IPS-15b (cell line): ENCODE measurements at regions not wholly inside any gene's neighbourhood (a gene's known extent, or its start where the extent isn't known, plus 50 kb on each side); places are given as distances from the start of the nearest gene placed in this dataset.

Source experiments
- H3K27me3 ChIP-seq: one replicate; pipeline ENCODE4 v1.6.1; 2013; ENCODE audit warnings: low read length; ENCODE audit not compliant: control insufficient read depth, insufficient read depth
- H3K36me3 ChIP-seq: one replicate; pipeline ENCODE4 v1.6.1; 2013; ENCODE audit warnings: low read length; ENCODE audit not compliant: control insufficient read depth, insufficient read depth
- H3K4me1 ChIP-seq: one replicate; pipeline ENCODE4 v1.6.1; 2013; ENCODE audit warnings: mild to moderate bottlenecking, low read length; ENCODE audit not compliant: control insufficient read depth, insufficient read depth
- H3K4me3 ChIP-seq: one replicate; pipeline ENCODE4 v1.5.1; 2013; ENCODE audit warnings: low read depth, low read length
- H3K9ac ChIP-seq: one replicate; pipeline ENCODE4 v1.6.1; 2013; ENCODE audit warnings: low read depth, mild to moderate bottlenecking, low read length
- H3K9me3 ChIP-seq: one replicate; pipeline ENCODE4 v1.6.1; 2013; ENCODE audit warnings: mild to moderate bottlenecking, low read length; ENCODE audit not compliant: control insufficient read depth, insufficient read depth

DNA sequence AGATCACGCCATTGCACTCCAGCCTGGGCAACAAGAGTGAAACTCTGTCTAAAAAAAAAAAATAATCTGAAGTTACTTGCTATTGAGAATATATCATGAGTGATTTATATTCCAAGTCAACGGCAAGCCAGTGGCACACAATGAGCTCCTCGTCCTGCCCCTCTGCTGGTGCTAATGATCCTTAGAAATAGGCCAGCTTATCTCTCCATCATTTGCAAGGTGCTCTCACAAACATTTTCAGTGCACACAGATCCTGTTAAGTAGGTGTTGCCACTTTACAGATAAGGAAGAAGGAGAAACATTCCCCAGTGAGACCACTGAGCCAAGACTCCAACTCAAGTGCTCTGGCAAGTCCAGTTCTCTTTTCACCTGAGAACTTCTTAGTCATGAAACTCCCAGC is 91.3 kb upstream of the GPR45 start:
- no peak overlapping the region for H3K4me3 ChIP-seq
- H3K27me3 ChIP-seq = peaks cover 2% of the 10 kb centered on the region
- H3K9me3 ChIP-seq = no peaks in the 10 kb centered on the region
- H3K36me3 ChIP-seq = no peaks in the 10 kb centered on the region
- no peak overlapping the region for H3K9ac ChIP-seq
- H3K4me1 ChIP-seq = no peaks in the 10 kb centered on the region

DNA sequence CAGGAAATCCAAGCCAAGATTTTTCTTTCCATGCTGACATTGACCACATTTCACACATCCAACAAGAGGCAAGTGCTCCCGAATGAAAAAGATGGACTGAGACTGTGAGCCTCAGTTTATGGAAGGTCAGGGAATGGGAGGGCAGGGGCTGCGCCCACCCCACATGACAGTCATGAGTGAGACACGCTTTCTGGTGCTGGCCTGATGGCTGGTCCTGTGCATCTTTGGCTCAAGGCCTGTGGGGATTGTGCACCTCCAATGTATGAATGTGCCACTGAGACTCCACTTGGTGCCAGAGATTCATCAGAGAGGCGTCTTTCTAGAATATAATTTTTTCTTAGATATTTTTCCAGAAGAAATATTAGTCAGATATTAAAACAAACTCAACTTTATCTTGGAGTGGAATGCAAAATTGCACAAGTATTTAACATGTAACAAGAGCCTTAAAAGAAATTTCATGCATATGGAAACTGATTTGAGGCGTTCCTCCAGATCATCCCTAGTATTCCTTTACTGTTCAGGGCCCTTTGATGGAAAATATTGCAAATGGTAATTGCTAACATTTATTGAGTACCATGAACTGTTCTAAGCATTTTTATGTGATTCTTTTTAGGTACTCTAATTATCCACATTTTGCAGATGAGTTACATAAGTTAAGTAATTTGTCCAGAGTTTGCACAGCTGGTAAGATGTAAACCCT is 87.3 kb upstream of the GPR45 start:
- no peaks in the 10 kb centered on the region for H3K4me1 ChIP-seq
- H3K9ac ChIP-seq = no peak overlapping the region
- H3K36me3 ChIP-seq = no peaks in the 10 kb centered on the region
- no peak overlapping the region for H3K4me3 ChIP-seq
- H3K27me3 ChIP-seq = peaks cover 2% of the 10 kb centered on the region
- H3K9me3 ChIP-seq = no peaks in the 10 kb centered on the region

DNA sequence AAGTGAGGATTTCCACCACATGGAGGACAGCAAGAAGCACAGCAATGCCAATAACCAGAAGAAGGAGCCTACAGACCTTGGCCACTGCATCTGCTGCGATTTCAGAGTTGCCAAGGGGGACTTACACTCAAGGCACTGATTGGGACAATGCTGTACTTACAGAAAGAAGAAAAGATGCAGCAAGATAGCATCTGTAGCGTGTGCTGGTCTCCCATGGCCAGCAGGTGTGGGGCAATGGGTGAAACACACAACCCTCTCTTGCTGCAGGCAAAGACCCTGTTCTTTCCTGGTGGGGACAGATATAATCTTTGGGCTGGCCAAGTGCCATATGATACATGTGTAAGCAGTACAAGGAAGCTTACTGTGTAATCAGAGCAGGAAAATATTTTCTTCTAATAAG is 85.4 kb upstream of the GPR45 start:
- Histone ChIP-seq H3K4me1 (no peaks in the 10 kb centered on the region), H3K9me3 (no peaks in the 10 kb centered on the region), H3K4me3 (no peak overlapping the region)

DNA sequence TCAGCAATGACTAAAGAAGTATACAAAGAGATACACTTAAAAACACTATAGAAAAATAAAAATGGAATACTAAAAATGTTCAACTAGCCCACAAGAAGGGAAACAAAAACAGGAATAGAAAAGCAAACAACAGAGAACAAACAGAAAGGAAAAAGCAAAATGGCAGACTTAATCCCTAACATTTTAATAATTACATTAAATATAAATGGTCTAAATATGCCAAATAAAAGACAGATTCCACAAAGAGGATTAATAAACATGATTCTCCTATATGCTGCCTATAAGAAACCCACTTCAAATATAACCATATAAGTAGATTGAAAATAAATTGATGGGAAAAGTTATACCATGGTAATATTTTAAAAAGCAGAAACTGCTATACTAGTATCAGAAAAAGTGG is 83.5 kb upstream of the GPR45 start:
- Histone ChIP-seq H3K27me3 (no peaks in the 10 kb centered on the region), H3K4me3 (no peak overlapping the region), H3K4me1 (no peaks in the 10 kb centered on the region), H3K36me3 (no peaks in the 10 kb centered on the region), H3K9ac (no peak overlapping the region), H3K9me3 (peaks cover 3% of the 10 kb centered on the region)

More for the DNA sequence above, 85.4 kb upstream of the GPR45 start:
- peaks cover 2% of the 10 kb centered on the region for H3K27me3 ChIP-seq
- no peak overlapping the region for H3K9ac ChIP-seq
- H3K36me3 ChIP-seq = no peaks in the 10 kb centered on the region

DNA sequence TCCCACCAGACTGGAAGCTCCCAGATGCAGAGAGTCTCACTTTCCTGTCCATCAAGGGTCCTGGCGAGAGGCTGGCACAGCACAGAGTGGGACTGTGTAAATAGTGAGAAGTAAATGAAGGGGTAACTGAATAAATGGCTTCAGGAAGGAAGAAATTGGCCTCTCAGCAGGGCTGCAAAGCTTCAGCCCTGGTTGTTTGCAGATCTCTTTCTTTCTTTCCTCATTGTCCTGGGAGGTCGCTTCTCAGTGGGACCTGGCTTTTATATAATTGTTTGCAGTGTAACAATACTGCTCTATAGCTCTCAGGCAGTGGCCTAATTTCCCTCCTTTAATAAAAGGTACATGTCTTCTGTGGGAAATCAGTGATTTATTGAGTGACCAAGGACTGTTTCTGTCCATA is 74.9 kb upstream of the GPR45 start:
- H3K9me3 ChIP-seq = peaks cover 3% of the 10 kb centered on the region
- no peak overlapping the region for H3K4me3 ChIP-seq
- H3K4me1 ChIP-seq = peaks cover 10% of the 10 kb centered on the region
- H3K36me3 ChIP-seq = no peaks in the 10 kb centered on the region
- H3K9ac ChIP-seq = no peak overlapping the region
- peaks cover 8% of the 10 kb centered on the region for H3K27me3 ChIP-seq

- Histone ChIP-seq H3K9ac (no peak overlapping the region), H3K27me3 (peaks cover 9% of the 10 kb centered on the region), H3K36me3 (no peaks in the 10 kb centered on the region), H3K9me3 (no peaks in the 10 kb centered on the region), H3K4me1 (peaks cover 10% of the 10 kb centered on the region), H3K4me3 (no peak overlapping the region)
Measured at GRCh38 chr2:105168543-105168942, 73.0 kb upstream of the GPR45 start.

- Histone ChIP-seq H3K4me1 (peaks cover 9% of the 10 kb centered on the region), H3K27me3 (peaks cover 56% of the 10 kb centered on the region), H3K4me3 (no peak overlapping the region), H3K36me3 (no peaks in the 10 kb centered on the region), H3K9ac (no peak overlapping the region), H3K9me3 (no peaks in the 10 kb centered on the region)
Measured at GRCh38 chr2:105175231-105175630, 66.3 kb upstream of the GPR45 start.

DNA sequence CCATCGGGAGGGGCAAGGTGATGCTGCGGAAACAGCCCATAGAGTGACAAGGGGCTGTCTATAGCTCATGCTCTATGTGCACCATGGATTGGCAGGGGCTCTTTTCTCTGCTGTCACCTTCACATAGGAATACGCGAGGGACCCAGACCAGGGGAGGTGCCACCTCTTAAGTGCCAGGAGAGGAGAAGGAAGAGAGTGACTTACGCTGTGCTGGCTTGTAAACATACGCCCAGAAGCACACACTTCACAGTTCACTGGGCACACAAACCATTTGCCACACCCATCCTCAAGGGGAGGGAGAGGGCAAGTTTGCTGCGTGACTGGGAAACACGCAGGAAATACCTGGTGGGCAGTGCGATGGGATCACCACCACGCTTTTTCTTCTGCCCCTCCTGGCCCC is 65.1 kb upstream of the GPR45 start:
- Histone ChIP-seq H3K36me3 (no peaks in the 10 kb centered on the region), H3K9me3 (no peaks in the 10 kb centered on the region), H3K27me3 (peaks cover 56% of the 10 kb centered on the region), H3K9ac (no peak overlapping the region), H3K4me1 (peaks cover 12% of the 10 kb centered on the region), H3K4me3 (no peak overlapping the region)

GRCh38 chr2:105177008-105177407 is 64.5 kb upstream of the GPR45 start:
- Histone ChIP-seq H3K27me3 (peaks cover 56% of the 10 kb centered on the region), H3K9me3 (no peaks in the 10 kb centered on the region)

DNA sequence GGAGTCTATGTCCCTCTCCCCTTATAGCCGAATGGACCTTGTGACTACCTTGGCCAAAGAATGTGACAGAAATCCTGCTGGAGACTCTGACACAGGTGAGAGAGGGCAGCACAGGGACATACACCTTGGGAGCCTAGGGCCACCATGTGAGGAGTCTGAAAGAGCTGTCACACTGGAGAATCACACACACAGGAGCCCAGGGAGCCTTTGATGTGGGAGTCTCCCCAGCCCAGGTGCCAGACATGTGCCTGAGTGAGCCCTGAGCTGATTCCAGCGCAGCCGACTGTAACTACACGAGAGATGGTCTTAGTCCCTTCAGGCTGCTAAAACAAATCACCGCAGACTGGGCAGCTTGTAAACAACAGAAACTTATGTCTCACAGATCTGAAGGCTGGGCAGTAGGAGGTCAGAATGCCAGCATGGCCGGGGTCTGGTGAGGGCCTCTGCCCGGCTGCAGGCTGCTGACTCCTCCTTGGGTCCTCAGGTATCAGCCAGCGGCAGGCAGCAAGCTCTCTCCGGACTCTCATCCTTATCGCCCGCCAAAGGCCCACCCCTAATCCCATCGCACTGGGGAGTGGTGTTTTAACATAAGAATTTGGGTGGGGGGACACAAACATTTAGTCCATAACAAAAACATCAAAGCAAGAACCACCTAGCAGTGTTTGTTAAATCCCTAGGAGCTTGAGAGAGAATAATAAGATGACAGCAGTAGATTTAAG is 63.8 kb upstream of the GPR45 start:
- H3K27me3 ChIP-seq = peaks cover 56% of the 10 kb centered on the region
- peak overlapping the region; percentile 16 for H3K4me3 ChIP-seq
- H3K4me1 ChIP-seq = peaks cover 12% of the 10 kb centered on the region
- no peak overlapping the region for H3K9ac ChIP-seq
- H3K36me3 ChIP-seq = no peaks in the 10 kb centered on the region
- no peaks in the 10 kb centered on the region for H3K9me3 ChIP-seq

More at GRCh38 chr2:105177008-105177407, 64.5 kb upstream of the GPR45 start:
- Histone ChIP-seq H3K36me3 (no peaks in the 10 kb centered on the region), H3K9ac (no peak overlapping the region), H3K4me1 (peaks cover 12% of the 10 kb centered on the region), H3K4me3 (no peak overlapping the region)

- Histone ChIP-seq H3K36me3 (no peaks in the 10 kb centered on the region), H3K9ac (no peak overlapping the region), H3K4me3 (no peak overlapping the region), H3K9me3 (no peaks in the 10 kb centered on the region), H3K27me3 (peaks cover 45% of the 10 kb centered on the region), H3K4me1 (peaks cover 12% of the 10 kb centered on the region)
Measured at GRCh38 chr2:105179469-105180372, 61.8 kb upstream of the GPR45 start.
